NB4 (cell line): ENCODE measurements at regions not wholly inside any gene's neighbourhood (a gene's known extent, or its start where the extent isn't known, plus 50 kb on each side); places are given as distances from the start of the nearest gene placed in this dataset.

Experiments
- MYC ChIP-seq: IDR thresholded peaks from 2 replicates; pipeline ENCODE4 v1.6.1; 2011; ENCODE audit warnings: low read depth, low read length
- POLR2A ChIP-seq: IDR thresholded peaks from 2 replicates; pipeline ENCODE4 v1.6.1; 2011; ENCODE audit warnings: mild to moderate bottlenecking; ENCODE audit not compliant: insufficient read length; ENCODE audit errors: extremely low read depth
- TF ChIP-seq, protein P1 (sequence below): IDR thresholded peaks from one replicate; pipeline ENCODE4 v1.5.1; 2012; ENCODE audit warnings: low read depth, low read length
- TF ChIP-seq, protein P2 (sequence below): IDR thresholded peaks from 2 replicates; pipeline ENCODE4 v1.6.1; 2011; ENCODE audit warnings: low read depth, low read length

DNA sequence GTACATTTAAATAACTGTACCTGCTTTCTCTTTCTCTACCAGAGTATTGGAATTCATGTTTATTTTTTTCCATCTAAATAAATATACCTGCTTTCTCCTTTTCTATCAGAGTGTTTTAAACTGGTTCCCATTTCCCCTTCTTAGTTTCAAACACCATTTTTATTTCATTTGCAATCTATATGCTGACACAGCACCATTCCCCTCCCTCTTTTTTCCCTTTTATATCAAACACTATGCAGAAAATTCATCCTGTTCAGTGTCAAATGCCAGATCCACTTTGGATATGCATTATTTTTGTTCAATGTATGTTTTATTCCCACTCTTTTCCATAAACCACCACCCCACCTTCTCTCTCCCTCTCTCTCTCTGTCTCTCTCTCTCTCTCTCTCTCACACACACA, 85.8 kb upstream of the ST6GALNAC5 start:
- TF ChIP-seq, protein P1, sequence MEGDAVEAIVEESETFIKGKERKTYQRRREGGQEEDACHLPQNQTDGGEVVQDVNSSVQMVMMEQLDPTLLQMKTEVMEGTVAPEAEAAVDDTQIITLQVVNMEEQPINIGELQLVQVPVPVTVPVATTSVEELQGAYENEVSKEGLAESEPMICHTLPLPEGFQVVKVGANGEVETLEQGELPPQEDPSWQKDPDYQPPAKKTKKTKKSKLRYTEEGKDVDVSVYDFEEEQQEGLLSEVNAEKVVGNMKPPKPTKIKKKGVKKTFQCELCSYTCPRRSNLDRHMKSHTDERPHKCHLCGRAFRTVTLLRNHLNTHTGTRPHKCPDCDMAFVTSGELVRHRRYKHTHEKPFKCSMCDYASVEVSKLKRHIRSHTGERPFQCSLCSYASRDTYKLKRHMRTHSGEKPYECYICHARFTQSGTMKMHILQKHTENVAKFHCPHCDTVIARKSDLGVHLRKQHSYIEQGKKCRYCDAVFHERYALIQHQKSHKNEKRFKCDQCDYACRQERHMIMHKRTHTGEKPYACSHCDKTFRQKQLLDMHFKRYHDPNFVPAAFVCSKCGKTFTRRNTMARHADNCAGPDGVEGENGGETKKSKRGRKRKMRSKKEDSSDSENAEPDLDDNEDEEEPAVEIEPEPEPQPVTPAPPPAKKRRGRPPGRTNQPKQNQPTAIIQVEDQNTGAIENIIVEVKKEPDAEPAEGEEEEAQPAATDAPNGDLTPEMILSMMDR = no peak
- TF ChIP-seq POLR2A (no peak), MYC (no peak)
- TF ChIP-seq, protein P2, sequence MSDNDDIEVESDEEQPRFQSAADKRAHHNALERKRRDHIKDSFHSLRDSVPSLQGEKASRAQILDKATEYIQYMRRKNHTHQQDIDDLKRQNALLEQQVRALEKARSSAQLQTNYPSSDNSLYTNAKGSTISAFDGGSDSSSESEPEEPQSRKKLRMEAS = no peak
